CD4-positive, alpha-beta T cell treated with Interleukin-6 for 4 hours (primary cell): ENCODE measurements at regions not wholly inside any gene's neighbourhood (a gene's known extent, or its start where the extent isn't known, plus 50 kb on each side); places are given as distances from the start of the nearest gene placed in this dataset.
A peak's percentile ranks its signal among the peaks of the same experiment; 100 is the strongest.

Experiments used
- DNase-seq: peaks from one replicate; pipeline ENCODE4 v3.0.0-alpha.2; 2020; ENCODE audit warnings: mixed read lengths

- no peak for DNase-seq
Measured at GRCh38 chr15:59953392-59953883, 50.7 kb upstream of the FOXB1 start.

GRCh38 chr15:59952960-59953359 lies 51.2 kb upstream of the FOXB1 start:
- no peak for DNase-seq

GRCh38 chr15:59950603-59951388 lies 53.3 kb upstream of the FOXB1 start:
- DNase-seq, result no peak

- DNase-seq, result no peak
Measured at GRCh38 chr15:59948924-59949613, 55.0 kb upstream of the FOXB1 start.

GRCh38 chr15:59946084-59946483 lies 58.0 kb upstream of the FOXB1 start:
- no peak for DNase-seq

- no peak for DNase-seq
Measured at GRCh38 chr15:59945036-59945435, 59.1 kb upstream of the FOXB1 start.

GRCh38 chr15:59941612-59942011 lies 62.5 kb upstream of the FOXB1 start:
- DNase-seq, result no peak

GRCh38 chr15:59940928-59941327 lies 63.2 kb upstream of the FOXB1 start:
- DNase-seq, result no peak

GRCh38 chr15:59940456-59940855 lies 63.7 kb upstream of the FOXB1 start:
- no peak for DNase-seq

GRCh38 chr15:59936741-59937140 lies 67.4 kb upstream of the FOXB1 start:
- no peak for DNase-seq

GRCh38 chr15:59933607-59934006 lies 70.5 kb upstream of the FOXB1 start:
- no peak for DNase-seq

- no peak for DNase-seq
Measured at GRCh38 chr15:59931646-59932261, 72.4 kb upstream of the FOXB1 start.

GRCh38 chr15:59924812-59925522 lies 79.1 kb upstream of the FOXB1 start:
- no peak for DNase-seq

GRCh38 chr15:59924096-59924495 lies 80.0 kb upstream of the FOXB1 start:
- no peak for DNase-seq

GRCh38 chr15:59923508-59923907 lies 80.6 kb upstream of the FOXB1 start:
- no peak for DNase-seq

- DNase-seq, result peak; percentile 47
Measured at GRCh38 chr15:59918994-59919951, 84.8 kb upstream of the FOXB1 start.

- peak; percentile 76 for DNase-seq
Measured at GRCh38 chr15:59917504-59918157, 86.5 kb upstream of the FOXB1 start.

- DNase-seq, result no peak
Measured at GRCh38 chr15:59906046-59906445, 98.1 kb upstream of the FOXB1 start.

- no peak for DNase-seq
Measured at GRCh38 chr15:59905176-59905575, 98.9 kb upstream of the FOXB1 start.

- DNase-seq, result no peak
Measured at GRCh38 chr15:59904450-59905135, 99.5 kb upstream of the FOXB1 start.

- no peak for DNase-seq
Measured at GRCh38 chr15:59896663-59897074, 107.4 kb upstream of the FOXB1 start.
